H1 (cell line): ENCODE measurements at regions not wholly inside any gene's neighbourhood (a gene's known extent, or its start where the extent isn't known, plus 50 kb on each side); places are given as distances from the start of the nearest gene placed in this dataset.
"Not testable (repeated sequence)": the region's sequence is repeated elsewhere in the genome, so short reads cannot be mapped to it uniquely, and the experiment has no call there.

Experiments used
- CTCF ChIA-PET: fragments of 300-600 bp; sonication (Branson Sonifier 250); formaldehyde crosslinking; loops from one replicate; lab custom pipeline; 2021; ENCODE audit not compliant: partially characterized antibody; lab: Charles Lee
- POLR2A ChIA-PET: fragments of 300-600 bp; sonication (Branson Sonifier 250); formaldehyde crosslinking; loops from one replicate; lab custom pipeline; 2021; ENCODE audit warnings: inconsistent platforms; ENCODE audit not compliant: partially characterized antibody; lab: Charles Lee
- DNase-seq, 2 experiments: peaks; one replicate each; pipeline versions ENCODE4 v3.0.0 to v3.0.0-alpha.2; 2010 to 2022; ENCODE audit warnings: low spot score in 2 of 2, low read depth in 1 of 2, mixed read lengths in 1 of 2
- FAIRE-seq: peaks from 2 replicates; lab custom pipeline; 2011; peaks lifted over from hg19 to GRCh38; lab: Jason Lieb, UNC
- H2AFZ ChIP-seq: 2 replicates; pipeline ENCODE4 v1.8.1; 2012; ENCODE audit warnings: low read length, inconsistent platforms
- H2AK5ac ChIP-seq: 2 replicates; pipeline ENCODE4 v1.6.1; 2013; ENCODE audit warnings: low read depth, low read length
- H2BK120ac ChIP-seq: replicated peaks from 2 replicates; pipeline ENCODE3; 2013; ENCODE audit warnings: low read depth, low read length, inconsistent platforms
- H2BK12ac ChIP-seq: 2 replicates; pipeline ENCODE4 v1.6.1; 2013; ENCODE audit warnings: low read depth, low read length
- H2BK15ac ChIP-seq: 2 replicates; pipeline ENCODE4 v1.6.1; 2013; ENCODE audit warnings: low read length
- H2BK20ac ChIP-seq: 2 replicates; pipeline ENCODE4 v1.6.1; 2013; ENCODE audit warnings: low read length
- H2BK5ac ChIP-seq: 2 replicates; pipeline ENCODE4 v1.6.1; 2013; ENCODE audit warnings: low read depth, low read length
- H3K14ac ChIP-seq: 2 replicates; pipeline ENCODE4 v1.6.1; 2013; ENCODE audit warnings: inconsistent platforms; ENCODE audit not compliant: insufficient read length
- H3K18ac ChIP-seq: 2 replicates; pipeline ENCODE4 v1.6.1; 2013; ENCODE audit warnings: low read length; ENCODE audit errors: extremely low read depth
- H3K23ac ChIP-seq: 2 replicates; pipeline ENCODE4 v1.6.1; 2013; ENCODE audit warnings: inconsistent platforms; ENCODE audit not compliant: insufficient read length
- H3K23me2 ChIP-seq: 2 replicates; pipeline ENCODE4 v1.6.1; 2013; ENCODE audit warnings: low read depth, low read length
- H3K27ac ChIP-seq: 2 replicates; pipeline ENCODE4 v1.6.1; 2011; ENCODE audit warnings: low read depth, low read length, inconsistent platforms
- H3K27me3 ChIP-seq, 4 experiments: replicated peaks in 1 of 4; 1 replicate in 1 of 4; 2 replicates in 3 of 4; pipeline versions ENCODE4 v1.6.1 to v1.8.1; 2011 to 2013; ENCODE audit warnings: low read length in 3 of 4, mild to moderate bottlenecking in 3 of 4, inconsistent platforms in 2 of 4, mixed read lengths in 2 of 4, moderate library complexity in 1 of 4; ENCODE audit not compliant: control insufficient read depth in 3 of 4, insufficient read depth in 3 of 4; ENCODE audit errors: extremely low read depth in 1 of 4
- H3K36me3 ChIP-seq, 4 experiments: 2 replicates each; pipeline versions ENCODE4 v1.6.1 to v1.8.1; 2011 to 2013; ENCODE audit warnings: mild to moderate bottlenecking in 4 of 4, low read length in 3 of 4, moderate library complexity in 2 of 4, control low read depth in 1 of 4, inconsistent platforms in 1 of 4; ENCODE audit not compliant: insufficient read depth in 4 of 4, control insufficient read depth in 2 of 4
- H3K4ac ChIP-seq: replicated peaks from 2 replicates; pipeline ENCODE3; 2013; ENCODE audit warnings: low read length, low read depth, mixed read lengths, inconsistent platforms; ENCODE audit not compliant: insufficient read length
- H3K4me1 ChIP-seq, 4 experiments: replicated peaks in 1 of 4; 1 replicate in 1 of 4; 2 replicates in 3 of 4; pipeline versions ENCODE4 v1.6.1 to v1.8.1; 2011 to 2013; ENCODE audit warnings: low read length in 3 of 4, inconsistent platforms in 2 of 4, mixed read lengths in 1 of 4; ENCODE audit not compliant: insufficient read depth in 4 of 4, control insufficient read depth in 3 of 4
- H3K4me2 ChIP-seq, 2 experiments: 2 replicates each; pipeline versions ENCODE4 v1.6.1 to v1.8.1; 2011 to 2013; ENCODE audit warnings: low read depth in 2 of 2, low read length in 2 of 2, control low read depth in 1 of 2, inconsistent platforms in 1 of 2, mild to moderate bottlenecking in 1 of 2; ENCODE audit not compliant: insufficient read depth in 1 of 2
- H3K4me3 ChIP-seq, 4 experiments: fragments of 200-600, 300-600 bp in 1 of 4; sonication (generic), shearing (Covaris generic), sonication (Bioruptor Twin) in 1 of 4; 2 replicates each; pipeline versions ENCODE4 v1.5.1 to v1.8.1; 2011 to 2016; ENCODE audit warnings: low read length in 4 of 4, low read depth in 3 of 4, control low read depth in 2 of 4, inconsistent platforms in 2 of 4, mild to moderate bottlenecking in 2 of 4, mixed read lengths in 1 of 4, moderate library complexity in 1 of 4; ENCODE audit not compliant: insufficient read depth in 2 of 4; ENCODE audit errors: extremely low read depth in 1 of 4
- H3K56ac ChIP-seq: replicated peaks from 2 replicates; pipeline ENCODE3; 2013; ENCODE audit warnings: low read depth, mild to moderate bottlenecking, mixed read lengths, low read length, inconsistent platforms; ENCODE audit not compliant: insufficient read length
- H3K79me1 ChIP-seq: 2 replicates; pipeline ENCODE4 v1.6.1; 2013; ENCODE audit warnings: low read depth, low read length, control low read depth
- H3K79me2 ChIP-seq, 2 experiments: 2 replicates each; pipeline versions ENCODE4 v1.6.1 to v1.8.1; 2012 to 2013; ENCODE audit warnings: low read length in 2 of 2, mild to moderate bottlenecking in 2 of 2, inconsistent platforms in 1 of 2; ENCODE audit not compliant: insufficient read depth in 2 of 2, control insufficient read depth in 1 of 2
- H3K9ac ChIP-seq, 4 experiments: replicated peaks in 1 of 4; 1 replicate in 1 of 4; 2 replicates in 3 of 4; pipeline versions ENCODE4 v1.6.1 to v1.8.1; 2011 to 2013; ENCODE audit warnings: low read depth in 3 of 4, low read length in 3 of 4, control low read depth in 2 of 4, mild to moderate bottlenecking in 2 of 4, moderate library complexity in 2 of 4, inconsistent platforms in 1 of 4; ENCODE audit errors: extremely low read depth in 1 of 4
- H3K9me3 ChIP-seq, 2 experiments: 2 replicates each; pipeline versions ENCODE4 v1.6.1 to v1.8.1; 2012 to 2013; ENCODE audit warnings: mild to moderate bottlenecking in 2 of 2, moderate library complexity in 2 of 2, control low read depth in 1 of 2, inconsistent platforms in 1 of 2, low read depth in 1 of 2, low read length in 1 of 2, mixed read lengths in 1 of 2; ENCODE audit not compliant: insufficient read depth in 2 of 2
- H4K20me1 ChIP-seq, 2 experiments: replicated peaks in 1 of 2; 2 replicates each; pipeline versions ENCODE3 to v1.8.1; 2011 to 2013; ENCODE audit warnings: inconsistent platforms in 2 of 2, low read length in 2 of 2, mild to moderate bottlenecking in 1 of 2; ENCODE audit not compliant: insufficient read depth in 2 of 2, control insufficient read depth in 1 of 2
- H4K5ac ChIP-seq: 2 replicates; pipeline ENCODE4 v1.6.1; 2013; ENCODE audit warnings: low read length, low read depth, mixed read lengths, inconsistent platforms; ENCODE audit not compliant: insufficient read length
- H4K8ac ChIP-seq: 2 replicates; pipeline ENCODE4 v1.8.0; 2013; ENCODE audit warnings: mild to moderate bottlenecking, moderate library complexity, low read length, inconsistent platforms; ENCODE audit not compliant: insufficient read depth; ENCODE audit errors: extremely low read depth
- H4K91ac ChIP-seq: replicated peaks from 2 replicates; pipeline ENCODE3; 2013; ENCODE audit warnings: low read length, mixed read lengths, inconsistent platforms; ENCODE audit not compliant: insufficient read length
- WGBS, 2 experiments: shearing (Covaris generic) in 1 of 2; methylation state at CpG; one replicate each; pipeline versions ENCODE4 v1.1.6 to v1.1.7; 2013 to 2015; ENCODE audit warnings: low lambda C conversion rate in 2 of 2, mixed read lengths in 2 of 2, inconsistent platforms in 1 of 2, low coverage in 1 of 2, missing lambda C conversion rate in 1 of 2; ENCODE audit not compliant: insufficient replicate concordance in 2 of 2, insufficient coverage in 1 of 2, insufficient read length in 1 of 2; ENCODE audit errors: extremely low coverage in 1 of 2, missing lambda C conversion rate in 1 of 2; 5-methylcytosine and 5-hydroxymethylcytosine counted together

GRCh38 chr16:18118071-18118470, 218.5 kb downstream of the NPIPA8 start:
- H3K23me2 ChIP-seq, CTCF ChIA-PET, H3K23ac ChIP-seq, H3K56ac ChIP-seq, H3K9ac ChIP-seq, H3K4me2 ChIP-seq, H4K8ac ChIP-seq, H3K27me3 ChIP-seq, H3K18ac ChIP-seq, H2AFZ ChIP-seq, H2BK15ac ChIP-seq, H3K14ac ChIP-seq, H2BK12ac ChIP-seq, H4K91ac ChIP-seq, H3K4me1 ChIP-seq, H3K79me1 ChIP-seq, POLR2A ChIA-PET, H3K4ac ChIP-seq, H2BK5ac ChIP-seq, FAIRE-seq, H4K5ac ChIP-seq, H2BK120ac ChIP-seq, H3K36me3 ChIP-seq, H3K79me2 ChIP-seq, H4K20me1 ChIP-seq, H2BK20ac ChIP-seq, H3K9me3 ChIP-seq, H2AK5ac ChIP-seq, DNase-seq, H3K27ac ChIP-seq, H3K4me3 ChIP-seq: not testable (repeated sequence)
- 96% methylated on average over 9 of the region's 9 CpGs; no CpG with 5 or more reads in 1 of the 2 experiments for whole genome bisulfite sequencing, 2 experiments

- H2BK12ac ChIP-seq, H3K4me3 ChIP-seq, H3K9me3 ChIP-seq, H4K20me1 ChIP-seq, H4K91ac ChIP-seq, H4K8ac ChIP-seq, H2BK20ac ChIP-seq, H3K79me2 ChIP-seq, H3K4me2 ChIP-seq, H2BK15ac ChIP-seq, H2AK5ac ChIP-seq, H3K56ac ChIP-seq, H3K27ac ChIP-seq, H3K27me3 ChIP-seq, H3K23ac ChIP-seq, H3K9ac ChIP-seq, H2BK120ac ChIP-seq, H3K23me2 ChIP-seq, H2AFZ ChIP-seq, H3K4ac ChIP-seq, H3K36me3 ChIP-seq, DNase-seq, POLR2A ChIA-PET, H3K18ac ChIP-seq, FAIRE-seq, H2BK5ac ChIP-seq, H4K5ac ChIP-seq, H3K79me1 ChIP-seq, H3K14ac ChIP-seq, H3K4me1 ChIP-seq, CTCF ChIA-PET: not testable (repeated sequence)
- no CpG with 5 or more reads among the region's 2 CpGs for WGBS, 2 experiments
Measured at GRCh38 chr16:18104412-18104811, 232.1 kb downstream of the NPIPA8 start.
